T-helper 1 cell (primary cell): ENCODE measurements at regions not wholly inside any gene's neighbourhood (a gene's known extent, or its start where the extent isn't known, plus 50 kb on each side); places are given as distances from the start of the nearest gene placed in this dataset.

Experiments used
- DNase-seq, 5 donors: peaks; one replicate each; pipeline ENCODE4 v3.0.0-alpha.2; 2012 to 2020

- peak in 1 of 5 donors; percentile 71 for DNase-seq
These were observed 126.1 kb upstream of the FUT8 start for GRCh38 chr14:65286443-65286842.

- DNase-seq = peak in 3 of 5 donors; percentile 15 to 87 (median 17)
These were observed 125.0 kb upstream of the FUT8 start for GRCh38 chr14:65287264-65288131.

GRCh38 chr14:65290830-65291229 lies 121.7 kb upstream of the FUT8 start:
- DNase-seq = peak in 1 of 5 donors; percentile 52

- no peak for DNase-seq
These were observed 121.0 kb upstream of the FUT8 start for GRCh38 chr14:65291531-65291930.

GRCh38 chr14:65294816-65295215 lies 117.7 kb upstream of the FUT8 start:
- DNase-seq = no peak

- DNase-seq = no peak
These were observed 116.1 kb upstream of the FUT8 start for GRCh38 chr14:65296402-65296801.

GRCh38 chr14:65296876-65297275 lies 115.7 kb upstream of the FUT8 start:
- no peak for DNase-seq

GRCh38 chr14:65297744-65298143 lies 114.8 kb upstream of the FUT8 start:
- DNase-seq = no peak

GRCh38 chr14:65299826-65300225 lies 112.7 kb upstream of the FUT8 start:
- no peak for DNase-seq

- DNase-seq = peak in 1 of 5 donors; percentile 63
These were observed 110.5 kb upstream of the FUT8 start for GRCh38 chr14:65301862-65302539.

- peak in 1 of 5 donors; percentile 80 for DNase-seq
These were observed 109.8 kb upstream of the FUT8 start for GRCh38 chr14:65302571-65303189.

- peak in 1 of 5 donors; percentile 49 for DNase-seq
These were observed 109.2 kb upstream of the FUT8 start for GRCh38 chr14:65303190-65303898.

- DNase-seq = no peak
These were observed 108.7 kb upstream of the FUT8 start for GRCh38 chr14:65303899-65304222.

GRCh38 chr14:65304239-65304638 lies 108.3 kb upstream of the FUT8 start:
- peak in 1 of 5 donors; percentile 17 for DNase-seq

GRCh38 chr14:65304963-65305362 lies 107.6 kb upstream of the FUT8 start:
- DNase-seq = peak in 1 of 5 donors; percentile 11

- no peak for DNase-seq
These were observed 104.0 kb upstream of the FUT8 start for GRCh38 chr14:65308536-65308935.

- no peak for DNase-seq
These were observed 102.0 kb upstream of the FUT8 start for GRCh38 chr14:65310568-65310967.

- no peak for DNase-seq
These were observed 99.7 kb upstream of the FUT8 start for GRCh38 chr14:65312859-65313258.

- DNase-seq = no peak
These were observed 93.7 kb upstream of the FUT8 start for GRCh38 chr14:65318636-65319506.

GRCh38 chr14:65320661-65321308 lies 91.7 kb upstream of the FUT8 start:
- DNase-seq = no peak

GRCh38 chr14:65321370-65321875 lies 91.1 kb upstream of the FUT8 start:
- DNase-seq = peak in 1 of 5 donors; percentile 59
